ENCODE measurements at regions not wholly inside any gene's neighbourhood (a gene's known extent, or its start where the extent isn't known, plus 50 kb on each side); places are given as distances from the start of the nearest gene placed in this dataset.

DNA sequence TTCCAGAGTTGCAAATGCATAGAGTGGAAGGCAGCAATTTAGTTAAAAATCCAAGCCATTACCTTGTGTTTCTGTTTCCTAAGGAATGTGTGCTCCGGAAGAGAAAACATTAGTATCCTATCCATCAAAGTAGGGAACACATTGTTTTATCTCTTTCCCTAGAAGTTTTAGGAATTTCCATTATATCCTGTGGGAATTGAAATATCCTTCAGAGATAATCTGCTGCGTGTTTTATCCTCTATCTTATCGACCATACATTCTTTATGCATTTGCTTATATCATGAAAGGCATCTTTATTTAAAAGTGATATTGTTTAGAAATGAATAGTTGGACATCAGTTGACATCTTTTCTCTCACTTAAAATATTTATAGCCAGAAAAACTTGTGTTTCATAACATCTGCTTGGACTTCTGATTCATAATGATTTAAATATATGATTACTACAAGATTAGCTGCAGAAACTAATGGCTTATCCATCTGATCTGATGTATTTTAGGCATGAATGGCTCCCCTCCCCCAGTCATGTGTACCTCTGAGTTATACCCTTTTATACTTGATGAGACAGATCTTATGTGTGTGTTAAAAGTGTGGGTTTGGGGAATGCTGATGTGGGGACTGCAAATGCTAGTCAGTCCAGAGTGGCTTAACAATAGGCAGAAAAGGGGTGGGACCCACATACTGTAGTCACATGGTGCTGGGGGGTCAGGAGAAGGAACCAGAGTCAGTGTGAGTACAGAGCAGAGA, 136.2 kb upstream of the ARHGAP28 start:
- ATAC-seq (no peak), DNase-seq (no peak)
- H3K4me3 ChIP-seq (ENCODE audit: low read length), result no peak overlapping the region
- no peak overlapping the region for H3K27ac ChIP-seq (ENCODE audit: low read length)
- no peaks in the 10 kb centered on the region for H3K4me1 ChIP-seq (ENCODE audit: control insufficient read depth, insufficient read depth, low read length)
- no peaks in the 10 kb centered on the region for H3K27me3 ChIP-seq (ENCODE audit: control insufficient read depth, insufficient read depth)
- no peaks in the 10 kb centered on the region for H3K9me3 ChIP-seq (ENCODE audit: control insufficient read depth, low read length)
- intact Hi-C loops (cut with DNase I), result no loop called here
- WGBS, result 37% methylated on average over 3 of the region's 3 CpGs

- Histone ChIP-seq H3K4me1 (ENCODE audit: control insufficient read depth, insufficient read depth, low read length) (no peaks in the 10 kb centered on the region), H3K9me3 (ENCODE audit: control insufficient read depth, low read length) (no peaks in the 10 kb centered on the region), H3K4me3 (ENCODE audit: low read length) (no peak overlapping the region), H3K27ac (ENCODE audit: low read length) (no peak overlapping the region), H3K27me3 (ENCODE audit: control insufficient read depth, insufficient read depth) (no peaks in the 10 kb centered on the region)
- WGBS, result 84% methylated on average over 7 of the region's 7 CpGs
- no peak for ATAC-seq
- intact Hi-C loops (cut with DNase I), result no loop called here
- DNase-seq, result no peak
Measured at GRCh38 chr18:6595666-6596065, 133.8 kb upstream of the ARHGAP28 start.

- WGBS, result 72% methylated on average over 7 of the region's 7 CpGs
- intact Hi-C loops (cut with DNase I), result no loop called here
- ATAC-seq (no peak), DNase-seq (no peak)
- Histone ChIP-seq H3K27ac (ENCODE audit: low read length) (no peak overlapping the region), H3K4me1 (ENCODE audit: control insufficient read depth, insufficient read depth, low read length) (no peaks in the 10 kb centered on the region), H3K4me3 (ENCODE audit: low read length) (no peak overlapping the region), H3K27me3 (ENCODE audit: control insufficient read depth, insufficient read depth) (no peaks in the 10 kb centered on the region), H3K9me3 (ENCODE audit: control insufficient read depth, low read length) (no peaks in the 10 kb centered on the region)
Measured at GRCh38 chr18:6598657-6599056, 130.9 kb upstream of the ARHGAP28 start.

DNA sequence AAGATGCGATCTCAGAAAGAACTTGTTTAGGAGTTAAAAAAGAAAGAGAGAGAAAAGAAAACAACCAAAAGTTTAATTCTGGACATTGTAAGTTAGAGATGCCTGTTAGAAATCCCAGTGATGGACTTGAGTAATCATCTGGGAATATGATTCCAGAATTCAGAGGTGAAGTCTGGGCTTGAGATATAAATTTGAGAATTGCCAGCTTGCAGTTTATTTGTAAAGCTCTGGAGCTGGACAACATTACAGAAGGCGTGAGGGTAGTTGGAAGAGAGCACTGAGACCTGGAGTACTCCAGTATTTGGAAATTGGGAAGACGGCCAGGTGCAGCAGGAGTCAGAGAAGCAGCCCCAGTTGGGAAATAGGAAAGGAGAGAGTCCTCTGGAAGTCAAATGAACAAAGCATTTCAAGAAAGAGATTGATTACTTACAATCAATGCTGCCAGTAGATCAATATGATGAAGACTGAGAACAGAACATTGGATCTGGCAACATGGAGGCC, 128.8 kb upstream of the ARHGAP28 start:
- WGBS, result 82% methylated on average over 3 of the region's 3 CpGs
- no peak for ATAC-seq
- Histone ChIP-seq H3K4me1 (ENCODE audit: control insufficient read depth, insufficient read depth, low read length) (no peaks in the 10 kb centered on the region), H3K27me3 (ENCODE audit: control insufficient read depth, insufficient read depth) (no peaks in the 10 kb centered on the region), H3K27ac (ENCODE audit: low read length) (no peak overlapping the region), H3K4me3 (ENCODE audit: low read length) (no peak overlapping the region), H3K9me3 (ENCODE audit: control insufficient read depth, low read length) (no peaks in the 10 kb centered on the region)
- intact Hi-C loops (cut with DNase I), result no loop called here
- DNase-seq, result no peak

GRCh38 chr18:6601241-6601640, 128.3 kb upstream of the ARHGAP28 start:
- Histone ChIP-seq H3K4me1 (ENCODE audit: control insufficient read depth, insufficient read depth, low read length) (no peaks in the 10 kb centered on the region), H3K9me3 (ENCODE audit: control insufficient read depth, low read length) (no peaks in the 10 kb centered on the region), H3K27ac (ENCODE audit: low read length) (no peak overlapping the region), H3K4me3 (ENCODE audit: low read length) (no peak overlapping the region), H3K27me3 (ENCODE audit: control insufficient read depth, insufficient read depth) (no peaks in the 10 kb centered on the region)
- intact Hi-C loops (cut with DNase I), result no loop called here
- 85% methylated on average over 6 of the region's 6 CpGs for WGBS
- DNase-seq (no peak), ATAC-seq (no peak)

GRCh38 chr18:6602365-6602764, 127.2 kb upstream of the ARHGAP28 start:
- WGBS, result 86% methylated on average over 5 of the region's 5 CpGs
- H3K27ac ChIP-seq (ENCODE audit: low read length), result no peak overlapping the region
- no peak for ATAC-seq
- H3K4me3 ChIP-seq (ENCODE audit: low read length), result no peak overlapping the region
- DNase-seq, result no peak
- no peaks in the 10 kb centered on the region for H3K4me1 ChIP-seq (ENCODE audit: control insufficient read depth, insufficient read depth, low read length)
- H3K27me3 ChIP-seq (ENCODE audit: control insufficient read depth, insufficient read depth), result no peaks in the 10 kb centered on the region
- H3K9me3 ChIP-seq (ENCODE audit: control insufficient read depth, low read length), result no peaks in the 10 kb centered on the region
- intact Hi-C loops (cut with DNase I), result no loop called here

- WGBS, result 66% methylated on average over 3 of the region's 3 CpGs
- Histone ChIP-seq H3K9me3 (ENCODE audit: control insufficient read depth, low read length) (no peaks in the 10 kb centered on the region), H3K27me3 (ENCODE audit: control insufficient read depth, insufficient read depth) (no peaks in the 10 kb centered on the region), H3K4me1 (ENCODE audit: control insufficient read depth, insufficient read depth, low read length) (no peaks in the 10 kb centered on the region), H3K27ac (ENCODE audit: low read length) (no peak overlapping the region), H3K4me3 (ENCODE audit: low read length) (no peak overlapping the region)
- ATAC-seq, result no peak
- no peak for DNase-seq
- intact Hi-C loops (cut with DNase I), result no loop called here
Measured at GRCh38 chr18:6604573-6604941, 125.0 kb upstream of the ARHGAP28 start.

DNA sequence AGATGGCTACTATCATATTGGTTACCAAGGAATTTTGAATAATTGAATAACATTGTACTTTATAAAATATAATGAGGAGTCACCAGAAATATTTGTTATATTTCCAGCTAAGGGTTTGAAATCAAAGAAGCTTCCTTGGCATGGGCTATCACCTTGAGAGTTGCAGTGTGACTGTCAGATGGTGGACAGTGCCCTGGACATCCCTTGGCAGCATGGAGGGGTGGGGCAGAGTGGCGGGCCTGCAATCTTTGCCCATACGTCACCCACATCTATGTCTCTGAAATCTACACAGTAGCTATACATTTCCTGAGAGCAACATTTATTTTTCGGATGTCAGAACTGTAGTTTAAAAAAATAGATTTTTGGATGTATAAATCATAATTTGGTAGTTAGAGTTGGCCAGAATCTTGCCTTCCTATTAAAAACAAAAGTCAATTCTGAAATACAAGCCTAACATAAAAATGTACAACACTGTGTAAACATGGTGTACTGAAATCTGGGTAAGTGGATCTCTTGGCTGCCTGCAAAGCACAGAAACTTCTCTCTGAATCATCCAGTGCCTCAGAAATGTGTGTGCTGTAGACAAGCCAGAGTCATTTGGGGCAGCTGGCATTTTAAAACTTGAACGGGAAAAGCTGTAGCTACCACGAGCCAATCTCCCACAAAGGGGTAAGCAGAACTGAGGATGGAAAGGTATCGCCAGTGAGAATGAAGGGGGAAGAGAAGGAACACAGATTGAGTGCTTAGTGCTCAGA, 124.2 kb upstream of the ARHGAP28 start:
- no peaks in the 10 kb centered on the region for H3K27me3 ChIP-seq (ENCODE audit: control insufficient read depth, insufficient read depth)
- H3K4me3 ChIP-seq (ENCODE audit: low read length), result no peak overlapping the region
- H3K4me1 ChIP-seq (ENCODE audit: control insufficient read depth, insufficient read depth, low read length), result no peaks in the 10 kb centered on the region
- H3K9me3 ChIP-seq (ENCODE audit: control insufficient read depth, low read length), result no peaks in the 10 kb centered on the region
- DNase-seq (no peak), ATAC-seq (no peak)
- no peak overlapping the region for H3K27ac ChIP-seq (ENCODE audit: low read length)
- WGBS, result 71% methylated on average over 6 of the region's 6 CpGs
- intact Hi-C loops (cut with DNase I), result no loop called here

GRCh38 chr18:6606411-6607085, 123.0 kb upstream of the ARHGAP28 start:
- intact Hi-C loops (cut with DNase I), result no loop called here
- no peaks in the 10 kb centered on the region for H3K27me3 ChIP-seq (ENCODE audit: control insufficient read depth, insufficient read depth)
- no peaks in the 10 kb centered on the region for H3K4me1 ChIP-seq (ENCODE audit: control insufficient read depth, insufficient read depth, low read length)
- WGBS, result 88% methylated on average over 4 of the region's 4 CpGs
- H3K27ac ChIP-seq (ENCODE audit: low read length), result no peak overlapping the region
- no peaks in the 10 kb centered on the region for H3K9me3 ChIP-seq (ENCODE audit: control insufficient read depth, low read length)
- DNase-seq, result no peak
- ATAC-seq, result no peak
- H3K4me3 ChIP-seq (ENCODE audit: low read length), result no peak overlapping the region

DNA sequence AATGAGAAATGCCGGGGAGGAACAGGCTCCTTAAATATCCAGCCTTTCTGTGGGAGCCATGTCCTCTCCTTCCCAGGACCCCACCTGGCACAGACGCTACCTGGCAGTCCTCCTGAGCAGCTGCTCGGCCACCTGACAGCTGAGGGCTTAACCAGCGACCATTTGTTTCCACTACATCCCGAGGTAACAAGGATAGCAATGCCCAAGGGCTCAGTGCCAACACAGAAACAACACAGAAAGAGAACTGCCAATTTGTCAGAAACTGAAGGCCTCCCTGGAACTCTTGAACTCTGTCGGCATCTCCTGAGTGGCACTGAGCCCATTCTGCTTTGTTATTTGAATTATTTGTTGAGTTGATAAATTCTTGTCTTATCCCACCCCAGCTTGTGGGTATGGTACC, 122.2 kb upstream of the ARHGAP28 start:
- Histone ChIP-seq H3K27me3 (ENCODE audit: control insufficient read depth, insufficient read depth) (no peaks in the 10 kb centered on the region), H3K4me3 (ENCODE audit: low read length) (no peak overlapping the region), H3K27ac (ENCODE audit: low read length) (no peak overlapping the region), H3K9me3 (ENCODE audit: control insufficient read depth, low read length) (no peaks in the 10 kb centered on the region), H3K4me1 (ENCODE audit: control insufficient read depth, insufficient read depth, low read length) (no peaks in the 10 kb centered on the region)
- WGBS, result 59% methylated on average over 6 of the region's 6 CpGs
- ATAC-seq, result no peak
- intact Hi-C loops (cut with DNase I), result no loop called here
- no peak for DNase-seq

- Histone ChIP-seq H3K9me3 (ENCODE audit: control insufficient read depth, low read length) (no peaks in the 10 kb centered on the region), H3K27ac (ENCODE audit: low read length) (no peak overlapping the region), H3K27me3 (ENCODE audit: control insufficient read depth, insufficient read depth) (no peaks in the 10 kb centered on the region), H3K4me3 (ENCODE audit: low read length) (no peak overlapping the region), H3K4me1 (ENCODE audit: control insufficient read depth, insufficient read depth, low read length) (no peaks in the 10 kb centered on the region)
- intact Hi-C loops (cut with DNase I), result no loop called here
- DNase-seq, result no peak
- WGBS, result 77% methylated on average over 7 of the region's 7 CpGs
- no peak for ATAC-seq
Measured at GRCh38 chr18:6609666-6610264, 119.8 kb upstream of the ARHGAP28 start.
